Right ventricle myocardium superior (tissue), 1 donor: ENCODE measurements at regions not wholly inside any gene's neighbourhood (a gene's known extent, or its start where the extent isn't known, plus 50 kb on each side); places are given as distances from the start of the nearest gene placed in this dataset.

ENCODE experiments used
- ATAC-seq: fragments of 200-7000 bp; cut with Tn5 transposase; one replicate; pipeline ENCODE4 v1.9.1; 2020; ENCODE audit warnings: mild to moderate bottlenecking; ENCODE audit not compliant: poor library complexity
- DNase-seq: peaks from one replicate; pipeline ENCODE4 v3.0.0-alpha.2; 2020
- intact Hi-C: fragments of 100-400 bp; cut with DNase I; formaldehyde crosslinking; loops from one replicate; pipeline ENCODE4 v1.11.2; 2022
- donor health status: DM: no; HTN: yes; CAD: no; lungs with severe emphysema.

GRCh38 chr3:162847511-162847910 lies 1350.9 kb downstream of the OTOL1 start:
- intact Hi-C loops, result no loop called here

GRCh38 chr3:162863579-162863978 lies 1367.0 kb downstream of the OTOL1 start:
- intact Hi-C loops, result no loop called here

More at GRCh38 chr3:162847511-162847910, 1350.9 kb downstream of the OTOL1 start:
- DNase-seq, result no peak
- ATAC-seq, result no peak

GRCh38 chr3:162865466-162865865 lies 1368.9 kb downstream of the OTOL1 start:
- DNase-seq (no peak), ATAC-seq (no peak)
- intact Hi-C loops, result no loop called here

More at GRCh38 chr3:162863579-162863978, 1367.0 kb downstream of the OTOL1 start:
- DNase-seq (no peak), ATAC-seq (no peak)

- intact Hi-C loops, result no loop called here
- DNase-seq, result no peak
- no peak for ATAC-seq
These were observed 1382.5 kb downstream of the OTOL1 start for GRCh38 chr3:162879021-162879562.

GRCh38 chr3:162884373-162884772 lies 1387.8 kb downstream of the OTOL1 start:
- DNase-seq (no peak), ATAC-seq (no peak)
- intact Hi-C loops, result no loop called here

GRCh38 chr3:162892921-162893793 lies 1396.5 kb downstream of the OTOL1 start:
- no peak for ATAC-seq
- DNase-seq, result no peak
- intact Hi-C loops, result no loop called here

GRCh38 chr3:162897291-162897690 lies 1400.7 kb downstream of the OTOL1 start:
- ATAC-seq (no peak), DNase-seq (no peak)
- intact Hi-C loops, result no loop called here

- intact Hi-C loops, result no loop called here
- ATAC-seq (no peak), DNase-seq (no peak)
These were observed 1435.9 kb downstream of the OTOL1 start for GRCh38 chr3:162932503-162932902.

GRCh38 chr3:162933656-162934055 lies 1437.0 kb downstream of the OTOL1 start:
- no peak for DNase-seq
- no peak for ATAC-seq
- intact Hi-C loops, result no loop called here

- ATAC-seq (no peak), DNase-seq (no peak)
- intact Hi-C loops, result no loop called here
These were observed 1440.1 kb downstream of the OTOL1 start for GRCh38 chr3:162936706-162937105.

GRCh38 chr3:162938083-162938482 lies 1441.5 kb downstream of the OTOL1 start:
- DNase-seq (no peak), ATAC-seq (no peak)
- intact Hi-C loops, result no loop called here

- DNase-seq, result no peak
- intact Hi-C loops, result no loop called here
- ATAC-seq, result no peak
These were observed 1449.0 kb downstream of the OTOL1 start for GRCh38 chr3:162945626-162946025.

GRCh38 chr3:162956711-162957110 lies 1460.1 kb downstream of the OTOL1 start:
- DNase-seq (no peak), ATAC-seq (no peak)
- intact Hi-C loops, result no loop called here

GRCh38 chr3:162960269-162960668 lies 1463.7 kb downstream of the OTOL1 start:
- ATAC-seq, result no peak
- DNase-seq, result no peak
- intact Hi-C loops, result no loop called here

- no peak for ATAC-seq
- intact Hi-C loops, result no loop called here
- DNase-seq, result no peak
These were observed 1473.7 kb downstream of the OTOL1 start for GRCh38 chr3:162970292-162970691.

GRCh38 chr3:162971715-162972114 lies 1475.1 kb downstream of the OTOL1 start:
- no peak for ATAC-seq
- DNase-seq, result no peak
- intact Hi-C loops, result no loop called here

- intact Hi-C loops, result no loop called here
- no peak for ATAC-seq
These were observed 1476.9 kb downstream of the OTOL1 start for GRCh38 chr3:162973428-162973917.

GRCh38 chr3:162978136-162978535 lies 1481.5 kb downstream of the OTOL1 start:
- no peak for DNase-seq
- ATAC-seq, result no peak

More at GRCh38 chr3:162973428-162973917, 1476.9 kb downstream of the OTOL1 start:
- DNase-seq, result no peak

GRCh38 chr3:162984746-162985145 lies 1488.1 kb downstream of the OTOL1 start:
- DNase-seq (no peak), ATAC-seq (no peak)
- intact Hi-C loops, result no loop called here

More at GRCh38 chr3:162978136-162978535, 1481.5 kb downstream of the OTOL1 start:
- intact Hi-C loops, result no loop called here
